Tibial nerve (tissue), 4 donors: ENCODE measurements at regions not wholly inside any gene's neighbourhood (a gene's known extent, or its start where the extent isn't known, plus 50 kb on each side); places are given as distances from the start of the nearest gene placed in this dataset.
A peak's percentile ranks its signal among the peaks of the same experiment; 100 is the strongest.

Experiments used
- DNase-seq, 2 donors: peaks; one replicate each; pipeline ENCODE4 v3.0.0-alpha.2; 2019; ENCODE audit warnings: low spot score in 2 of 2
- H3K27ac ChIP-seq, 4 donors: fragments of 200-600 bp; sonication (generic) in 3 of 4; one replicate each; pipeline ENCODE4 v1.5.1; 2017 to 2019; ENCODE audit warnings: mild to moderate bottlenecking in 1 of 4
- H3K27me3 ChIP-seq, 2 donors: fragments of 200-600 bp; sonication (generic) in 1 of 2; one replicate each; pipeline versions ENCODE4 v1.5.1 to v1.6.0; 2017 to 2019
- H3K36me3 ChIP-seq, 3 donors: fragments of 200-600 bp; sonication (generic); one replicate each; pipeline ENCODE4 v1.5.1; 2018 to 2019
- H3K4me1 ChIP-seq, 4 donors: fragments of 200-600 bp; sonication (generic) in 3 of 4; one replicate each; pipeline ENCODE4 v1.5.1; 2017 to 2019
- H3K4me3 ChIP-seq, 4 donors: fragments of 200-600 bp; sonication (generic) in 3 of 4; one replicate each; pipeline ENCODE4 v1.5.1; 2017 to 2019; ENCODE audit warnings: mild to moderate bottlenecking in 1 of 4, moderate library complexity in 1 of 4
- H3K9me3 ChIP-seq, 4 donors: fragments of 200-600 bp; sonication (generic) in 3 of 4; one replicate each; pipeline ENCODE4 v1.5.1; 2017 to 2019
- EP300 ChIP-seq, 2 donors: sonication (generic); formaldehyde crosslinking; IDR thresholded peaks; one replicate each; pipeline ENCODE4 v1.6.1; 2017; ENCODE audit warnings: antibody characterized with exemption in 2 of 2, mild to moderate bottlenecking in 1 of 2
- POLR2A ChIP-seq, 2 donors: fragments of 450-650 bp; IDR thresholded peaks; one replicate each; pipeline ENCODE4 v1.6.1; 2017; ENCODE audit warnings: antibody characterized with exemption in 2 of 2, mild to moderate bottlenecking in 2 of 2, moderate library complexity in 2 of 2
- WGBS, 2 donors: methylation state at CpG; one replicate each; pipeline ENCODE4 v1.1.5; 2018; 5-methylcytosine and 5-hydroxymethylcytosine counted together
- TF ChIP-seq, protein P1 (sequence below), 5 experiments: fragments of 200-600 bp in 3 of 5; fragments of 450-650 bp in 2 of 5; sonication (generic) in 3 of 5; IDR thresholded peaks; one replicate each; pipeline ENCODE4 v1.5.1; 2016 to 2019; ENCODE audit warnings: antibody characterized with exemption in 5 of 5, mild to moderate bottlenecking in 3 of 5, moderate library complexity in 2 of 5

DNA sequence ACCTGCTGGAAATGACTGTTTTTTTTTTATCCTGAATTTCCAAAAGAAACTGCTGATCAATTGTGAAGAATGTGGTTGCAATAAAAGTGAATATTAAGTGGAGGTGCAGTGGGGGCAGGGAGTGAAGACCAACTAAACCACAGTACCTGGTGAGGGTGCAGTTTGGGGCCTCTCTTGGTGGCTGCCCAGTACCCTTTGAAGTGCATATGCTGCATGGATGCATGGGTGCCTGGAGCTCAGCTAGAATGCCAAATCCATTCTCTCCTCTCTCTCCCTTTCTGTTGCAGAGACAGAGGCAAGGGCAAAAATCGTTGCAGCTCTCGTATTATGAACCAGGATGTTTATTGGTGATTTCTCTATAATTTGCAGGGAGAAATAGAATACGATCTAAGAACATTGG, 420.5 kb upstream of the ONECUT1 start:
- no peak overlapping the region for H3K4me3 ChIP-seq
- peak overlapping the region in 1 of 4 donors; percentile 30 for H3K27ac ChIP-seq
- H3K9me3 ChIP-seq: no peaks in the 10 kb centered on the region
- no peaks in the 10 kb centered on the region for H3K4me1 ChIP-seq
- no peaks in the 10 kb centered on the region for H3K36me3 ChIP-seq
- no peaks in the 10 kb centered on the region for H3K27me3 ChIP-seq
- TF ChIP-seq, protein P1, sequence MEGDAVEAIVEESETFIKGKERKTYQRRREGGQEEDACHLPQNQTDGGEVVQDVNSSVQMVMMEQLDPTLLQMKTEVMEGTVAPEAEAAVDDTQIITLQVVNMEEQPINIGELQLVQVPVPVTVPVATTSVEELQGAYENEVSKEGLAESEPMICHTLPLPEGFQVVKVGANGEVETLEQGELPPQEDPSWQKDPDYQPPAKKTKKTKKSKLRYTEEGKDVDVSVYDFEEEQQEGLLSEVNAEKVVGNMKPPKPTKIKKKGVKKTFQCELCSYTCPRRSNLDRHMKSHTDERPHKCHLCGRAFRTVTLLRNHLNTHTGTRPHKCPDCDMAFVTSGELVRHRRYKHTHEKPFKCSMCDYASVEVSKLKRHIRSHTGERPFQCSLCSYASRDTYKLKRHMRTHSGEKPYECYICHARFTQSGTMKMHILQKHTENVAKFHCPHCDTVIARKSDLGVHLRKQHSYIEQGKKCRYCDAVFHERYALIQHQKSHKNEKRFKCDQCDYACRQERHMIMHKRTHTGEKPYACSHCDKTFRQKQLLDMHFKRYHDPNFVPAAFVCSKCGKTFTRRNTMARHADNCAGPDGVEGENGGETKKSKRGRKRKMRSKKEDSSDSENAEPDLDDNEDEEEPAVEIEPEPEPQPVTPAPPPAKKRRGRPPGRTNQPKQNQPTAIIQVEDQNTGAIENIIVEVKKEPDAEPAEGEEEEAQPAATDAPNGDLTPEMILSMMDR (IDR thresholded peaks at IDR 0.05): no peak
- no peak for TF ChIP-seq EP300 (IDR thresholded peaks at IDR 0.05)
- no peak for DNase-seq
- 64 to 66% methylated on average over 3 of the region's 3 CpGs for WGBS, 2 donors

DNA sequence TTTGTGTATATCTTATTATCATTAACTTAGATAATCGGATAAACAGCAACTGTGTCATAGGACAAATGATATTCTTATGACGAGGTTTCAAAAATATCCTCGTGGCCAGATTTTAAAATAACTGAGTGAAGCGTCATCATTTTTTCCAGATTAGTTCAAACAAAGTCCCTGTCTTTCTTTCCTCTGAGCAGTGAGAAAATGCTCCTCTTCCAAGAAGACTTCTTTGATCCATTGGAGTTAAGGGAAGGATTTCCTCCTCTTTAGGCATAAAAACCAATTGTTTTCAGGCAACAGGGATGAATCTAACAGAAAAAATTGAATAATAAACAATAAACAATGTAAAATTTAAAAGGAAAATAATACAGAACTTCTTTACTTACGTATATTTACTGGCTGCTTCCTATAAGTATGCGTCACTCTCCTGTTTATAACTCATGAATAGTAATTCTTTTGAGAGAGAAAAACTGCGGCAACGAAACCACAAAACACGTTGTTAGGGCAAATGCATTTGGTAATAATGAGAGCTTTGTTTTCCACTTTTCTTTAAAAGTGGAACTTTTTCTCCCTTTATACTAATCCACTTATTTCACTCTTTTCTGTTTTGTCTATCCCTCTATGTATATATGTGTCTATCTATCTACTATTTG, 419.4 kb upstream of the ONECUT1 start:
- WGBS, 2 donors: 51 to 53% methylated on average over 9 of the region's 9 CpGs
- no peak for TF ChIP-seq POLR2A (IDR thresholded peaks at IDR 0.05)

GRCh38 chr15:53208751-53209150, 418.6 kb upstream of the ONECUT1 start:
- no peaks in the 10 kb centered on the region for H3K4me1 ChIP-seq
- 51 to 62% methylated on average over 4 of the region's 4 CpGs for WGBS, 2 donors
- DNase-seq: no peak
- TF ChIP-seq, protein P1 (IDR thresholded peaks at IDR 0.05): no peak
- TF ChIP-seq POLR2A (IDR thresholded peaks at IDR 0.05) (no peak), EP300 (IDR thresholded peaks at IDR 0.05) (no peak)
- H3K4me3 ChIP-seq: no peak overlapping the region
- H3K36me3 ChIP-seq: no peaks in the 10 kb centered on the region
- no peaks in the 10 kb centered on the region for H3K27me3 ChIP-seq
- peak overlapping the region in 2 of 4 donors; percentile 30 to 41 for H3K27ac ChIP-seq
- no peaks in the 10 kb centered on the region for H3K9me3 ChIP-seq

More for the DNA sequence above, 419.4 kb upstream of the ONECUT1 start:
- peak overlapping the region in 2 of 4 donors; percentile 30 to 41 for H3K27ac ChIP-seq
- no peak overlapping the region for H3K4me3 ChIP-seq
- no peak for DNase-seq
- no peaks in the 10 kb centered on the region for H3K9me3 ChIP-seq
- H3K4me1 ChIP-seq: no peaks in the 10 kb centered on the region
- no peaks in the 10 kb centered on the region for H3K36me3 ChIP-seq
- no peaks in the 10 kb centered on the region for H3K27me3 ChIP-seq

- Histone ChIP-seq H3K9me3 (no peaks in the 10 kb centered on the region), H3K27ac (no peak overlapping the region), H3K36me3 (no peaks in the 10 kb centered on the region), H3K4me3 (no peak overlapping the region), H3K27me3 (no peaks in the 10 kb centered on the region), H3K4me1 (no peaks in the 10 kb centered on the region)
- TF ChIP-seq EP300 (IDR thresholded peaks at IDR 0.05) (no peak), POLR2A (IDR thresholded peaks at IDR 0.05) (no peak)
- TF ChIP-seq, protein P1 (IDR thresholded peaks at IDR 0.05): no peak
- 49 to 64% methylated on average over 4 of the region's 4 CpGs for WGBS, 2 donors
- DNase-seq: no peak
Observed at GRCh38 chr15:53203454-53203853, 413.3 kb upstream of the ONECUT1 start.

GRCh38 chr15:53202876-53203275, 412.7 kb upstream of the ONECUT1 start:
- DNase-seq: no peak
- H3K4me1 ChIP-seq: no peaks in the 10 kb centered on the region
- H3K27ac ChIP-seq: no peak overlapping the region
- WGBS, 2 donors: 62 to 64% methylated on average over 1 of the region's 1 CpG
- H3K9me3 ChIP-seq: no peaks in the 10 kb centered on the region
- no peak overlapping the region for H3K4me3 ChIP-seq
- TF ChIP-seq EP300 (IDR thresholded peaks at IDR 0.05) (no peak), POLR2A (IDR thresholded peaks at IDR 0.05) (no peak)
- TF ChIP-seq, protein P1 (IDR thresholded peaks at IDR 0.05): no peak
- no peaks in the 10 kb centered on the region for H3K27me3 ChIP-seq
- no peaks in the 10 kb centered on the region for H3K36me3 ChIP-seq
